Type B pancreatic cell (in vitro differentiated cells): ENCODE measurements at regions not wholly inside any gene's neighbourhood (a gene's known extent, or its start where the extent isn't known, plus 50 kb on each side); places are given as distances from the start of the nearest gene placed in this dataset.
"Not testable (repeated sequence)": the region's sequence is repeated elsewhere in the genome, so short reads cannot be mapped to it uniquely, and the experiment has no call there.

Source experiments
- DNase-seq: peaks from one replicate; pipeline ENCODE4 v3.0.0; 2021; ENCODE audit warnings: mixed read lengths; ENCODE audit not compliant: unreplicated experiment; ENCODE audit errors: extremely low spot score
- H3K27ac Mint-ChIP-seq: 2 replicates; pipeline ENCODE4 v1.8.0; 2021; ENCODE audit warnings: mild to moderate bottlenecking, mixed read lengths
- H3K27me3 Mint-ChIP-seq: 2 replicates; pipeline ENCODE4 v1.8.0; 2021; ENCODE audit warnings: mixed read lengths
- H3K36me3 Mint-ChIP-seq: 2 replicates; pipeline ENCODE4 v1.8.0; 2021; ENCODE audit warnings: mixed read lengths
- H3K4me1 Mint-ChIP-seq: one replicate; pipeline ENCODE4 v1.8.0; 2021; ENCODE audit warnings: mixed read lengths; ENCODE audit not compliant: unreplicated experiment
- H3K4me3 Mint-ChIP-seq: 2 replicates; pipeline ENCODE4 v1.8.0; 2021; ENCODE audit warnings: mild to moderate bottlenecking, mixed read lengths
- H3K9me3 Mint-ChIP-seq: 2 replicates; pipeline ENCODE4 v1.8.0; 2021; ENCODE audit warnings: mixed read lengths
- TF ChIP-seq, protein P1 (sequence below): fragments of 200-600 bp; sonication (generic); conservative IDR thresholded peaks from 2 replicates; pipeline ENCODE4 v1.5.0; 2021; ENCODE audit warnings: antibody characterized with exemption, mild to moderate bottlenecking

DNA sequence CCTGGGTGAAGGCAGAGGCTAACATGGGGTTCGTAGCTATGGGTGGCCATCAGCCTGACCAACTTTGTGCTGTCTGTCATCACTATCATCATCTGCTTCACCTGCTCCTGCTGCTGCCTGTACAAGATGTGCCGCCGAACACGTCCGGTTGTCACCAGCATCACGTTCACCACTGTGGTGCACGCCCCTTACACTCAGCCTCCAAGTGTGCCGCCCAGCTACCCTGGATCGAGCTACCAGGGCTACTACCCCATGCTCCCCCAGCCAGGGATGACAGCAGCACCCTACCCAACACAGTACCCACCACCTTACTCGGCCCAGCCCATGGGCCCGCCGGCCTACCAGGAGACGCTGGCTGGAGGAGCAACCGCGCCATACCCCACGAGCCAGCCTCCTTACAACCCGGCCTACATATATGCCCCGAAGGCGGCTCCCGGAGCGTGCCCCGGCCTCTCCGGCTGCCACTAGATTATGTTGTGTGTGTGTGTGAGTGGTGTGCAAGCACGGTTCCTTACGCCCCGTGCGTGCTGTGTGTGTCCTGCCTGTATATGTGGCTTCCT, 213.4 kb upstream of the XIST start:
- no peaks in the 10 kb centered on the region for H3K4me1 Mint-ChIP-seq
- H3K9me3 Mint-ChIP-seq: peaks cover 15% of the 10 kb centered on the region
- TF ChIP-seq, protein P1, sequence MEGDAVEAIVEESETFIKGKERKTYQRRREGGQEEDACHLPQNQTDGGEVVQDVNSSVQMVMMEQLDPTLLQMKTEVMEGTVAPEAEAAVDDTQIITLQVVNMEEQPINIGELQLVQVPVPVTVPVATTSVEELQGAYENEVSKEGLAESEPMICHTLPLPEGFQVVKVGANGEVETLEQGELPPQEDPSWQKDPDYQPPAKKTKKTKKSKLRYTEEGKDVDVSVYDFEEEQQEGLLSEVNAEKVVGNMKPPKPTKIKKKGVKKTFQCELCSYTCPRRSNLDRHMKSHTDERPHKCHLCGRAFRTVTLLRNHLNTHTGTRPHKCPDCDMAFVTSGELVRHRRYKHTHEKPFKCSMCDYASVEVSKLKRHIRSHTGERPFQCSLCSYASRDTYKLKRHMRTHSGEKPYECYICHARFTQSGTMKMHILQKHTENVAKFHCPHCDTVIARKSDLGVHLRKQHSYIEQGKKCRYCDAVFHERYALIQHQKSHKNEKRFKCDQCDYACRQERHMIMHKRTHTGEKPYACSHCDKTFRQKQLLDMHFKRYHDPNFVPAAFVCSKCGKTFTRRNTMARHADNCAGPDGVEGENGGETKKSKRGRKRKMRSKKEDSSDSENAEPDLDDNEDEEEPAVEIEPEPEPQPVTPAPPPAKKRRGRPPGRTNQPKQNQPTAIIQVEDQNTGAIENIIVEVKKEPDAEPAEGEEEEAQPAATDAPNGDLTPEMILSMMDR: no peak
- no peak overlapping the region for H3K27ac Mint-ChIP-seq
- H3K36me3 Mint-ChIP-seq: peaks cover 7% of the 10 kb centered on the region
- H3K4me3 Mint-ChIP-seq: no peak overlapping the region
- H3K27me3 Mint-ChIP-seq: no peaks in the 10 kb centered on the region
- DNase-seq: no peak

DNA sequence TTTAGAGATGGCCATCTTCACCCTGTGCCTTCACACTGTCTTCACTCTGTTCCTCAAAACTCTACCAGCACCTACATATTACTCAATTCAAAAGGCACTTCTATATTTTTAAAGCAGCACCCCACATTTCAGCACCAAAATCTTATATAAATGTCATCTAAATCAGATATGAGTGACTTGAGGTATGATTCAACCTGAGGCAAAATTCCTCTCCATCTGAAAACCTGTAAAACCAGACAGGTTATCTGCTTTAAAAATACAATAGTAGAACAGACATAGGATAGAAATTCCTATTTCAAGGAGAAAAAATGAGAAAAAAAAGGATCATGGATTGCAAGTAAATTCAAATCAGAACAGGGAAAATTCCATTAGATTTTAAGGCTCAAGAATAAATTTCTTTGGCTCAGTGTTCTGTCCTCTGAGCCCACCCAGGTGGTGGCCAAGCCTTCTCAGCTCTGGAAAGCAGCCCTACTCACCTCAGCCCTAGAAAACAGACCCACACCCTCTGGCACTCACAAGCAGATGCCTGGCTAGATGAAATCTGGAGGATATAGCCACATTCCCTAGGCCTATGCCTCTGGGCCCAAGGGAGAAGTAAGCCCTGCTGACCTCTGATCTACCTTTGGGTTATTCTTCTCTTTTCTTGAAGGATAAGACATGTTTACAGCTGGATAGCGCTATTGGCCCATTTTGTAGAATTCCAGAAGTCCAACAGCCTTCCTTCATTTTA, 211.1 kb upstream of the XIST start:
- TF ChIP-seq, protein P1: no peak
- H3K27ac Mint-ChIP-seq: peak overlapping the region; percentile 95

DNA sequence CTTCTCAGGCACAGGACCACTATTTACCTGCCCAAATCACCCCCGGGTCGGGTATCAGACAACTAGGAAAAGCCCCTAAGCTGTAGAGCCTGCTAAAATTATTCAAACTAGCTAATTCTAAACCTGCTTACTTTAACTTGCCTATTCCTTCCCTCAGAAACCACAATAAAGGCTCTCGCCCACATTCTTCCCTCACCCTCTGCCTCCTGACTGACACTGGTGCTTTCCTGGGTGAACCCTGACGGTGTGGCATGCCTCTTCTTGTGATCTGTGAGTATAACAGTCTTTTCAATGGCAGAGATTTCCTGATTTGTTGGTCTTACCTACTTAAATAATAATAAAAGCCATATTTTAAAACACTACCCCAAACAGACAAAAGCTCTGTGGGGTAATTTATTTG, 209.4 kb upstream of the XIST start:
- Mint-ChIP-seq H3K4me1 (no peaks in the 10 kb centered on the region), H3K27ac (peak overlapping the region; percentile 34), H3K27me3 (no peaks in the 10 kb centered on the region), H3K4me3 (no peak overlapping the region), H3K9me3 (no peaks in the 10 kb centered on the region), H3K36me3 (no peaks in the 10 kb centered on the region)
- DNase-seq: no peak
- TF ChIP-seq, protein P1: no peak

More for the DNA sequence above, 211.1 kb upstream of the XIST start:
- peaks cover 4% of the 10 kb centered on the region for H3K36me3 Mint-ChIP-seq
- H3K4me3 Mint-ChIP-seq: peak overlapping the region; percentile 18
- H3K4me1 Mint-ChIP-seq: no peaks in the 10 kb centered on the region
- no peak for DNase-seq
- peaks cover 7% of the 10 kb centered on the region for H3K9me3 Mint-ChIP-seq
- no peaks in the 10 kb centered on the region for H3K27me3 Mint-ChIP-seq

DNA sequence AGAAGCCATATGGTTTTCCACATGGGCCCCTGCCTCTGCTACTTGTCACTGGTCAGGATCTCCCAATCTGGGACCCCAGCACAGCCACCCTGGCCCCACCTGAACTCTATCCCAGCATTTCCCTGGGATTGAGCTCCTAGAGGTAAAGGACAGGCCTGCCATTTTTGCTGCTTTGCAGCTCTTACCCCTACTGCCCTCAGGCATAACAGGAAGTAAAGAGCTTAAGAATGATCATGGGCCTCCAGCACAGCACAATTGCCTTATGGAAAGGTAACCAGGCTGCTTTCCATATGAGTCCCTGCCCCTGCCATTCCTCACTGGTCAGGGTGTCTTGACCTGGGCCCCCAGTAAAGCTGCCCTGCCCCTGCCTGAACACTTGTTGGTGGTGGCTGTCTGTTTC, 196.6 kb upstream of the XIST start:
- no peak for DNase-seq
- Mint-ChIP-seq H3K9me3 (peaks cover 10% of the 10 kb centered on the region), H3K36me3 (no peaks in the 10 kb centered on the region), H3K27ac (no peak overlapping the region), H3K27me3 (no peaks in the 10 kb centered on the region), H3K4me3 (no peak overlapping the region), H3K4me1 (no peaks in the 10 kb centered on the region)
- TF ChIP-seq, protein P1: no peak

DNA sequence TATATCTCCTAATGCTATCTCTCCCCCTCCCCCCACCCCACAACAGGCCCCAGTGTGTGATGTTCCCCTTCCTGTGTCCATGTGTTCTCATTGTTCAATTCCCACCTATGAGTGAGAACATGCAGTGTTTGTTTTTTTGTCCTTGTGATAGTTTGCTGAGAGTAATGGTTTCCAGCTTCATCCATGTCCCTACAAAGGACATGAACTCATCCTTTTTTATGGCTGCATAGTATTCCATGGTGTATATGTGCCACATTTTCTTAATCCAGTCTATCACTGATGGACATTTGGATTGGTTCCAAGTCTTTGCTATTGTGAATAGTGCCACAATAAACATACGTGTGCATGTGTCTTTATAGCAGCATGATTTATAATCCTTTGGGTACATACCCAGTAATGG, 181.6 kb upstream of the XIST start:
- H3K27ac Mint-ChIP-seq, DNase-seq, H3K36me3 Mint-ChIP-seq, H3K4me1 Mint-ChIP-seq, H3K4me3 Mint-ChIP-seq, H3K9me3 Mint-ChIP-seq, H3K27me3 Mint-ChIP-seq: not testable (repeated sequence)

DNA sequence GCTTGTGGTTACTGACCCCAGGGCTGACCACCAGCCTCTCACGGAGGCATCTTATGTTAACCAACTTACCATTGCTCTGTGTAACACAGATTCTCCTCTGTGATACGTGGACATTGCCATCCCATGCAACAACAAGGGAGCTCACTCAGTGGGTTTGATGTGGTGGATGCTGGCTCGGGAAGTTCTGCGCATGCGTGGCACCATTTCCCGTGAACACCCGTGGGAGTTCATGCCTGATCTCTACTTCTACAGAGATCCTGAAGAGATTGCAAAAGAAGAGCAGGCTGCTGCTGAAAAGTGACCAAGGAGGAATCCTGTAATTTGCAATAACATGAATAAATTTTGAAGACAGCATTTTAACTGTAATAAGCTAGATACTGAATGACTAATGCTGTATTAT, 179.0 kb upstream of the XIST start:
- not testable (repeated sequence) for H3K4me1 Mint-ChIP-seq, H3K36me3 Mint-ChIP-seq

DNA sequence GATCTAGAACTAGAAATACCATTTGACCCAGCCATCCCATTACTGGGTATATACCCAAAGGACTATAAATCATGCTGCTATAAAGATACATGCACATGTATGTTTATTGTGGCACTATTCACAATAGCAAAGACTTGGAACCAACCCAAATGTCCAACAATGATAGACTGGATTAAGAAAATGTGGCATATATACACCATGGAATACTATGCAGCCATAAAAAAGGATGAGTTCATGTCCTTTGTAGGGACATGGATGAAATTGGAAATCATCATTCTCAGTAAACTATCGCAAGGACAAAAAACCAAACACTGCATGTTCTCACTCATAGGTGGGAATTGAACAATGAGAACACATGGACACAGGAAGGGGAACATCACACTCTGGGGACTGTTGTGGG, 178.3 kb upstream of the XIST start:
- not testable (repeated sequence) for H3K27ac Mint-ChIP-seq, H3K36me3 Mint-ChIP-seq, H3K27me3 Mint-ChIP-seq, H3K4me1 Mint-ChIP-seq, H3K9me3 Mint-ChIP-seq, H3K4me3 Mint-ChIP-seq, DNase-seq

More for the DNA sequence above, 179.0 kb upstream of the XIST start:
- H3K27ac Mint-ChIP-seq, H3K27me3 Mint-ChIP-seq, H3K4me3 Mint-ChIP-seq, DNase-seq, H3K9me3 Mint-ChIP-seq: not testable (repeated sequence)

DNA sequence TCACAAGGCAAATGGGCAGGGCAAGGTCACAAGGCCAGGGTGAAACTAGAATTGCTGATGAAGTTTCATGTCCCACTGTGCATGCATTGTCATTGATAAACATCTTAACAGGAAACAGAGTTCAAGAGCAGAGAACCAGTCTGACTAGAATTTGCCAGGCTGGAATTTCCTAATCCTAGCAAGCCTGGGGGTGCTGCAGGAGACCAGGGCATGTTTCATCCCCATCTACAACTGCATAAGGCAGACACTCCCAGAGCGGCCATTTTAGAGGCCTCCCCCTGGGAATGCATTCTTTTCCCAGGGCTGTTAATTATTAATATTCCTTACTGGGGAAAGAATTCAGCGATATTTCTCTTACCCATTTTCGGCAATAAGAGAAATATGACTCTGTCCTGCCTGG, 172.6 kb upstream of the XIST start:
- H3K27me3 Mint-ChIP-seq, DNase-seq, H3K27ac Mint-ChIP-seq, H3K36me3 Mint-ChIP-seq, H3K4me1 Mint-ChIP-seq, H3K4me3 Mint-ChIP-seq, H3K9me3 Mint-ChIP-seq: not testable (repeated sequence)
